ENCODE measurements at regions not wholly inside any gene's neighbourhood (a gene's known extent, or its start where the extent isn't known, plus 50 kb on each side); places are given as distances from the start of the nearest gene placed in this dataset.

DNA sequence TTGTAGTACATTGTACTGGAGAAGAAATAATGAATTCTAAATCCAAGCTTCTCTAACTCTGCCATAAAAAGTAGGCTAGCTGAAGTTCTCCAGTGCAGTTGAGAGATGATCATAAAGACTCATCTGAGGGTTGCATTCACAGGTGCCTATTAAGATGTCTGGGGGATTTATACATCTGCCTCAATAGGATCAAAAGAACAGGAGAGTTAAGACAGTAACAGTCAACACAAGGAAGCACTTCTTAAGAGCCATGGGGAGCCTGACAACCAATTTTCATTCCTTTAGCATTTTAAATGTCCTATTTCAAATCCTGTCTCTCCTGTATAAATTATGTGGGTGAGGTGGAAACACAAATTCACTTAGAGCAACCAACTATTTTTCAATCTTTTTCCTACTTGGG, 432.4 kb upstream of the NWD2 start:
- DNase-seq (ENCODE audit: low read depth in 2 of 2) = no peak

- DNase-seq (ENCODE audit: low read depth in 2 of 2) = no peak
These were observed 429.0 kb upstream of the NWD2 start for GRCh38 chr4:36815536-36815935.

GRCh38 chr4:36823199-36823967, 421.2 kb upstream of the NWD2 start:
- no peak for DNase-seq (ENCODE audit: low read depth in 2 of 2)

DNA sequence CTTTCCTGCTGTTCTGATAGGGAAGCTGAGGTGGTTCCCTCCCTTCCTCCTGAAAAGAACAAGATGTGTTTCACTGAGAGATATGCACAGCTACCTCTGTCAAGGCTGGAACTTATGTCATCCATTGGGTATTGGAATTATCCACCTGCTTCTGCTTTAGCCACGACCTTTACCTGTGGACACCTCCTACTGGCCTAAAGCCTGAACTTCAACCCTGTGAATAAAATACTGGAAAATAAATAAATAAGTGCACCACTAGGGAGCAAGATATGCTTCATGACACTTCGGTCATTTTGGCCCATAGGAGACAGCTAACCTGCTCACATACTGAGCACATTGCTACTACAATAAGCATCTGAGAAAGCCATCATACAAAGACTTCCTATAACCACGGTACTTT, 419.9 kb upstream of the NWD2 start:
- no peak for DNase-seq (ENCODE audit: low read depth in 2 of 2)

GRCh38 chr4:36835246-36835645, 409.3 kb upstream of the NWD2 start:
- DNase-seq (ENCODE audit: low read depth in 2 of 2) = no peak

GRCh38 chr4:36841583-36842326, 402.8 kb upstream of the NWD2 start:
- no peak for DNase-seq (ENCODE audit: low read depth in 2 of 2)

- no peak for DNase-seq (ENCODE audit: low read depth in 2 of 2)
These were observed 400.1 kb upstream of the NWD2 start for GRCh38 chr4:36844448-36844847.

DNA sequence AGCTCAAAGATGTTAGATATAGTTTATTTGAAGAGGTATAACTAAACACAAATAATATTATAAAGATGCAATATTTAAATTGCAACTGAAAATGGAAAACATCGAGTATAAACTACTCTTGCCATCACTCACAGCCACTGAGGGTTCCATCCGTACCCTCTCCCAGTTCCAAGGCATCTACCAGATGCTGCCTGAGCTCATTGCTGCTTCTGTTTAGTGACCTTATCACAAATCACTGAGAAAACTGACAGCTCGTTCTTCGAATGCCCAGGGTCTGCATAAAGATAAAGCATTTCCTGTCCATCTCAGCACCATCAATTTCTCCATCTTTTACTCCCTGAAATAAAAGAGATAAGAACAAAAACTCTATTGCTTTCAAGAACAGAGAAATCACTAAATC, 391.7 kb upstream of the NWD2 start:
- no peak for DNase-seq (ENCODE audit: low read depth in 2 of 2)

DNA sequence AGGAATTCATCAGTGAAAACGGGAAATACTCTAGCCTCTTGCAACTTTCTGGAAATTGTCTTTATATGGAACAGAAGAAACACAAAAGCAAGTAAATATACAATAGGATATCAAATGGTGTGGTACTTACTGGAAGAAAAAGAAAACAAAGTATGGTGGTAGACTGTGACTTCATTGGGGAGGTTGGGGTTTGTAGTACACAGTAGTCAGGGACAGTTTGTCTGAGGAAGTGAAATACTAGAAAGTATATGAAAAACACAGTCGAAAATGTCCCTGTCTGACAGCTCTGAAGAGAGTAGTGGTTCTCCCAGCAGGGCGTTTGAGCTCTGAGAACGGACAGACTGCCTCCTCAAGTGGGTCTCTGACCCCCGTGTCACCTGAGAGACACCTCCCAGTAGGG, 390.0 kb upstream of the NWD2 start:
- no peak for DNase-seq (ENCODE audit: low read depth in 2 of 2)

DNA sequence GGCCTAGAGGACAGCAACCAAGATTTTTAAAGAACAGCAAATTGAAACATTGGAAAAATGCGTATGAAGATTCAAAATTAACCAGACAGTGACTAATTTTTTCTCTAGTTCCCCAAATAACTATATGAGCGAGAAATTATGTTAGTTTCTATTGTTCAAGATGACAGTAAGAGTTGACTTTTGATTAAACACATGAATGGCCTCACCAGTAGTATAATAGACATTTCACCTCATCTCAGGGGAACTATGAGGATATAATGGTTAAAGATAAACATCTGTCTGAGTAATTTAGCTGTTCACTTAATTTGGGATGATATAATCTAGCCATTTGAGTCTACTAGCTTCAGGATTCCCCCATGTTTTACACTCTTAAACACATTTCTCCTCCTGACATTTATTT, 380.9 kb upstream of the NWD2 start:
- no peak for DNase-seq (ENCODE audit: low read depth in 2 of 2)

GRCh38 chr4:36870121-36870520, 374.4 kb upstream of the NWD2 start:
- DNase-seq (ENCODE audit: low read depth in 2 of 2) = no peak

GRCh38 chr4:36872679-36873078, 371.9 kb upstream of the NWD2 start:
- DNase-seq (ENCODE audit: low read depth in 2 of 2) = no peak

DNA sequence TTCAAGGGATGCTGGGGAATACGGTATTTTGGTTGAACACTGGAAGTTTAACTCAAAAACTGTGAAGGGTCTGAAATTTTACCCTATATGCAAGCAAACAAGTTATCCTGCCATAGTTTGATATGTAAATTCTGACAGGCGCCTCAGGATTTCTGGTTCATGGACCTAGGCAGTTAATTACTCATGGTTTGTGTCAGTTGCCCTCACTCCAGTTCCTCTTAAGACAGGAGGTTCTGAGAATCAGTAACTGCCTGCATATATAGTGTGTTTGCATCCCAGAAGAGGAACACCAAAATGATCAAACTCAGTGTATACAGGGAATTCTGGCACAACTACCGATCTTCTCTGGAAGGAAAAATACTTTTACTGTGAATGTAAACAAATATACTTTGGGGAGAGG, 360.4 kb upstream of the NWD2 start:
- DNase-seq (ENCODE audit: low read depth in 2 of 2) = no peak

GRCh38 chr4:36891971-36892370, 352.6 kb upstream of the NWD2 start:
- no peak for DNase-seq (ENCODE audit: low read depth in 2 of 2)

DNA sequence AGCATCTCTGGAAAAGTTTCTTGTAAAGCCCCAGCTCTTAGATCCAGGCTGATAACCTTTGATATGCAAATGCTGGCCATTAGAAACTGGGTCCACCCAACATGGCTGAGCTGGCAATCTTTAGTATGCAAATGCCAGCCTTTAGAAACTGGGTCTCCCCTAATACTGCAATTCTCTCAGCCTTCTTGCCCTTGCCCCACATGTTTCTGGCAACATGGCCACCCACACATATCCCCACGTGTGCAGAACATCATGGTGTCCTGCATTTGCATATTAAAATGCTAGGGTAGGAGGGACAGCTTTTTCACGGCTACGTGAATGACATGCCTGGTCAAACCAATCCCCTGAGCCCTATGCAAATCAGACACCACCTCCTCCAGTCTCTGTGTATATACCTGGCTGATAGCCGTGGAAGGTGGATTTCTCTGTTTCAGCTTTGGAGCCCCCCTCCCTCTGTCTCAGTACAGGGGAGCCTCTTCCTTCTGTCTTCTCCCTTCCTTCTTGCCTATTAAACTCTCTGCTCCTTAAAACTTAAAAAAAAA, 344.0 kb upstream of the NWD2 start:
- no peak for DNase-seq (ENCODE audit: low read depth in 2 of 2)

DNA sequence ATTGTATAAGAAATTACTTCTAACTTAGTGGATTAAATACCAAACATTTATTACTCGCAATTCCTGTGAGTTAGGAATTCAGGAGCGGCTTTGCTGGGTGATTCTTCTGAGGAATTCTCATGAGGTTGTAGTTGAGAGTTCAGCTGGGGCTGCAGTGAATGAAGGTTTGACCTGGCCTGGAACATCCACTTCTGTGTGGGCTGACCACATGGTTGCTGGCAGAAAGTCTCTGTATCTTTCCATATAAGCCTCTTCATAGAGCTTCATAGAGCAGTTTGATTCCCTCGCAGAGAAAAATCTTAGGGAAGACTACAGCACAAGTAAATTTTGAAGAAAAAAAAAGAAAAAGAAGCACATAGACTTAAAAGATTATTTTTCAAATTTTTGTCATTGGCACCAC, 339.7 kb upstream of the NWD2 start:
- no peak for DNase-seq (ENCODE audit: low read depth in 2 of 2)

GRCh38 chr4:36914106-36914505, 330.4 kb upstream of the NWD2 start:
- no peak for DNase-seq (ENCODE audit: low read depth in 2 of 2)

- DNase-seq (ENCODE audit: low read depth in 2 of 2) = no peak
These were observed 328.8 kb upstream of the NWD2 start for GRCh38 chr4:36915717-36916116.

DNA sequence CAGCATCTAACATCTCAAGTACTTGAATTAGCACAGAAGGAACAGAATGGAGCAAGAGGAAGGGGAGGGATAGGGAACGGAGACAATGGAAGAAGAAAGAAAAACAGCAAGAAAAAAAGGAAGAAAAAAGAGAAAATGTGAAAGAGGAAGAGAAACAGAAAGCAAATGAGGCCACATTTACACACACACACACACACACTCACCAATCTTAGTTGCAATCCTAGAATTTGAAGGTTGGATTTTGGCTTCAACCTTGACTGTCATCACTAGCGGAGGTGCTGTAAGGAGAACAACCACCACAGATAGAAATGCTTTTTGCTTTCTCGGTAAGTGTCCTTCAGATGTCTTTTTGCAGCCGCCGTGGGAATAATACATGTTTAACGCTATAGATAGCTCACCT, 327.1 kb upstream of the NWD2 start:
- DNase-seq (ENCODE audit: low read depth in 2 of 2) = no peak

GRCh38 chr4:36919721-36920120, 324.8 kb upstream of the NWD2 start:
- DNase-seq (ENCODE audit: low read depth in 2 of 2) = no peak

- no peak for DNase-seq (ENCODE audit: low read depth in 2 of 2)
These were observed 322.9 kb upstream of the NWD2 start for GRCh38 chr4:36921476-36922216.

DNA sequence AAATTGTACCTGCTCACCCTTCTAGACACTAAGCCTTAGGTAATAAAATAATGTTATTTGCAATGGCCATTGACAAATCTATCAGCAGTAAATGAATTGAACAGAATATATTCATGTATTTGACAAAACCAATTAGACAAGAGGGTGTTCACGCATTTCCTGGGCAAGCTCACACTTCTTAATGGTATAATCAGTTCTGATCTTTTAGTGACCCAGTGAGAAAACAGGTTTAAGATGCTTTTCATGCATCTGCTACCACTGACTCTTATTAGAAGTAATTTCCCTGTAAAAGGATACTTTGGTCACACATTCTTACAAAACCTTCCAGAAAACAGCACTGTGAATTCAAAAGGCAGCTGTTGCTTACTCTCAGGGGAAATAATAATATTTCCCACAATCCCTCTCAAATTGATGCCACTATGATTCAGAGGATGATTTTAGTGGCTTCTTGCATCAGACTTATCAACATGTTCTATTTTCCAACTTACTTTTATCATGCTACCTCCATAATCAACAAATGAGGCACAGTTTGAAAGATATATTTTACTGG, 313.9 kb upstream of the NWD2 start:
- no peak for DNase-seq (ENCODE audit: low read depth in 2 of 2)

All from fibroblast of skin of left quadriceps (primary cell).